Activated CD8-positive, alpha-beta memory T cell treated with anti-CD3 and anti-CD28 coated beads, Interleukin-2, amount 50 U/mL, for 1 hour (primary cell): ENCODE measurements at regions not wholly inside any gene's neighbourhood (a gene's known extent, or its start where the extent isn't known, plus 50 kb on each side); places are given as distances from the start of the nearest gene placed in this dataset.

ENCODE experiments used
- DNase-seq: peaks from one replicate; pipeline ENCODE4 v3.0.0-alpha.2; 2020; ENCODE audit errors: extremely low read depth

DNA sequence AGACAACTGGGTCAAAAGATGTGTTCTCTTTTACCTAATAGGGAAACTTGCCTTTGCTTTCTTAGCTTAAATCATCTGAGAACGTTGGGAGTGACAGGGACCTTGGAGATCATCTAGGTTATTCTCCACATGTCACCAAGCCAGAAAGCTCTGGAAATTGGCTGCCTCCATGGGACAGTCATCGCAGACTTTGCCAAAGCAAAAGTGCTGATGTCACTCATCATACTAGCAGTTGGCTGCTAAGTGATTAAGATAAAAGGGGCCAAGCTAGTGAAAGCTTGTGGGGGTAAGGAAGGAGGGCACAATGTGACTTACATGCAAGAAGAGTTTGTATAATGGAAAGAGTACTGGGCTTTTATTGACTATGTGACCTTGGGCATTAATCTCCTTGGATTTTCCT lies 198.0 kb upstream of the PFN2 start:
- no peak for DNase-seq

DNA sequence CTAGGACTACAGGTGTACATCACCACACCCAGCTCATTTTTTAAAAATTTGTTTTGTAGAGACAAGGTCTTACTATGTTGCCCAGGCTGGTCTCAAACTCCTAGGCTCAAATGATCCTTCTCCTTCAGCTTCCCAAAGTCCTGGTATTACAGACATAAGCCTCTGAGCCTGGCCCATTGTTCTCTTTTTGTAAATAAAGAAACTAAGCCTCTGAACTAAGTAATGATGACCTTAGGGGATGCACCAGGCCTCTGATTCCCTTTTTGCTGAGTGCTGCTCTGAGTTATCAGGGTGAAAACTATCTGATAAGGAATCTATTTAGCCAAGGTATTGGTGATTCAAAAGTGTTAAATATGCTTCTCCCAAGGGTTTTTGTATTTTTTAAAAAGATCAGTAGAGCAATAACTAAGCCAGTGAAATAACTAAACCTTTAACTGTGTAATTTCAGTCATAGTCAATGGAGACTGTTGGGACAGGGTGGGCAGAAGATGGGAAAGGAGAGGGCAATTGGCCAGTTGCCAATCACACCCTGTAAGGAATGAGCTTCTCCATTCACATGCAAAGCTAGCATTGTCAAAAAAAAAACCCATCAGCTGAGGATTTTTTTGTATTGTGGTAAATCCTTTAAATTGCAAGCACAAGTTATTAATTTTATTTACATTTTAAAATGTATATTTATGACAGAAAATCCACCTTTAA lies 194.8 kb upstream of the PFN2 start:
- no peak for DNase-seq

DNA sequence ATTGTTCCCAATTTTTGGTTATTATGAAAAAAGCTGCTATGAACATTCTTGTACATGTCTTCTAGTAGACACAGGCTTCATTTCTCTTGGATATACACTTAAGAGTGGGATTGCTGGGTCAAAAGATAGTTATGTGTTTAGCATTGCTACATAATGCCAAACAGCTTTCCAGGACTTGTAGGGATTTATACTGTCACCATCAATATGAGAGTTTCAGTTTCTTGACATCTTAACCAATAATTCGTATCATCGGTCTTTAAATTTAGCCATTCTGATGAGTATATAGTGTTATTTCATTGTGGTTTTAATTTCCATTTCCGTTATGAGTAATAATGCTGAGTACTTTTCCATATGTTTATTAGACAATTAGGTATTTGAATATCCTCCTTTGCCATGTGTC lies 190.3 kb upstream of the PFN2 start:
- no peak for DNase-seq

DNA sequence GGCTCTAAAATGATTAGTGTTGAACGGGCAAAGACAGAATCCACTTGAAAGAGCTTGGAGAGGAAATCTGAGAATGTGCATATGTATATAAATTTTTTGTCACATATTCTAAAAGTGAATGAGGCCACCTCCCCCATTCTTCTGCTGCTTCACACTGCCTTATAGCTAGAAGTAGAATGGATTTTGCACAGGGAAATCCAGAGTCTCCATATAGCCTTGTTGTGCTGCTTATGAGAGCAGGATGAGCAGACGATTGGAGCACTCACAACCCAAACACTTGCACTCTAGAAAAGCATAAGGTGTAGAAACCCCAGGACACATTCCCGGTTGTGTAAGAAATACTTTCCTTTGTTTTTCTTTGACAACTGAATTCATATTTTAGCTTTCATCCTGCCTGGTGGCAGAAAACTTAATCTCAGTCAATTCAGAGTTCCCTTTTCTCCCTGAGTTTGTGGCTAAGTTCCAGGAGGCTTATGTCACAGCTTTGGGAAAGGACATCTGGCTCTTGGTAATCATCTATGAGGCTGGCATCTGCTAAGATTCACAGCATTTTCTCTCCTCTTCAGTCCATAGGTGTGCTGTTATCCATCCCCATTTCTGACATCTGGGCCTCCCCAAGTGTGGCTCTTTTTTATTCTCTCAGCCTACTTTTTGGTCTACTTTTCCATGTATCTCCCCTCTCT lies 188.4 kb upstream of the PFN2 start:
- no peak for DNase-seq

DNA sequence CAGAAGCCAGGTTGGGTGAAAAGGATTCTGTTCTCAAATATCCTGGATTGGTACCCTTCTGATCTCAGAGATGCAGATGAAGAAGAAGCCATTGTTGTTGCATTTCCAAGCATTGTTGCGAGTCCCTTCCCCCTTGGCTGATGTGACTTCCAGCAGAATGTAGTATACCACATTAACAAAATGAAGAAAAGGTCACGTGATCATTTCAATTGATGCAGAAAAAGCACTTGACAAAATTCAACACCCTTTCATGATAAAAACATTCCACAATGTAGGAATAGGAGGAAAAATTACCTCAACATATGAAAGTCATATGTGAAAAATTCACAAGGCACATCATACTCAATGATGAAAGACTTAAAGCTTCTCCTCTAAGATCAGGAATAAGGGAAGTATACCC lies 181.9 kb upstream of the PFN2 start:
- no peak for DNase-seq

DNA sequence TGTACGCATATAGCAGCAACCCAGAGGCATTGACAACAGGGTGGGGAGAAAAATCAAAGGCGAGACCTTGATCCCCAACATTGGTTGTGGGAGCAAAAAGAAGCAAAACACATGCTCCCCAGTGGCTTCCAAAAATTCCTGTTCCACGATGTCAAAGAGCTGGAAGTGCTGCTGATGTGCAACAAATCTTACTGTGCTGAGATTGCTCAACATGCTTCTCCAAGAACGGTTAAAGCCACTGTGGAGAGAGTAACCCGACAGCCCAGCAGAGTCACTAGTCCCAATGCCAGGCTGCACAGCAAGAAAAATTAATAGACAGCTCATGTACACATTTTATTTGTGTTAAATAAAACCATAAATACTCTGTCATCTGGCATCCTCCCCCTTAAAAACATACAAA lies 179.9 kb upstream of the PFN2 start:
- no peak for DNase-seq

DNA sequence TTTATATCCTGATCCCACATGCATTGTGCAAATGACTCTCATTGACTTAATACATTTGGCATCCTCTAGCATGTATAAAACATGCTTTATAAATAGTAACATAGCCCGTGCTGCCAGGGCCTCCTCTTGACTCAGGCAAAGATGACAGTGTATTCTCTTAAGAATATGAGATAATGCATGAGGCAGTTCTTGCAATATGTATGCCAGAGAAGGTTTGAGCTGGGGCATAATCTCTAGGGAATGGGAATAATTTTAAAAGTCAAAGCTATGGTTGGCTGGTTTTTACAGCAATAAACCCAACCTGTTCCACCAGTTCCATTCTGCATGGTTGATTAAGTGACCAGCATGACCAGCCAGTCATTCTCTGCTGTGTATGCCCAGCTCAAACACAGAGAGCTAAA lies 179.0 kb upstream of the PFN2 start:
- DNase-seq = no peak

DNA sequence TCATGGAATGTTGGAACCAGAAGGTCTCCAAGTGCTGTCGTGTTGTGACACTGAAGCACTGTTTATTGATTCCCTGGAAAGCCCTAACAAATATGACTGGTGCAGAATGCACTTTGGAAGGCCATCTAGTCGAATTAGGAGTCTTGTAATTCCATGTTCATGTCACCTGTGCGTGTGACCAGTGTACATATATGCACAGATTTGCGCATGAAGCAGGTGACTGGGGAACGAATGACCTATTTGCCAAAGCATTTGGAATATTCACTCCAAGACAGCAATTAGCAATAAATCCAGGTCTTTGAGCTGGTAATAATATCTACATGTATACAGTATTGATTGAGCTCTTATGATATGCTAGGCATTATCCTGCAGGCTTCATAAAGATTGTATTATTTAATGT lies 177.5 kb upstream of the PFN2 start:
- DNase-seq = no peak

DNA sequence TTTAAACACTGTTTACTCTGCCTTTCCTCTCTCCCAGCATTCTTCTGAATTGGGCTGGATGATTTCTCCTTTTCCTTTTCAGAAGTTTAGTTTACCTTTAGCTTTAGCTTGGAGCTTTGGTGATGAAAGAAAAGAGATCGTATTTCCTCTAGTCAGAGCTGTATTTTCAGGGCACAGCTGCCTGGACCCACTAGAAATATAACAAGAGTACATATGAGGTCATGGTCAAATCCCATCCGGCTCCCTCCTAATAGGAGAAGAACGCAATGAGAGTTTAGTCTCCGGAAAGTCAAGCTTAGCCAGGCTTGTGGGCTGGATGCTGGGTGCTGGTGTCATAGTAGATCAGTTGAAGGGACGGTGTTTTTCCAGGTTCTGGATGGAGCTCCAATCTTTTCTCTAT lies 177.1 kb upstream of the PFN2 start:
- no peak for DNase-seq

DNA sequence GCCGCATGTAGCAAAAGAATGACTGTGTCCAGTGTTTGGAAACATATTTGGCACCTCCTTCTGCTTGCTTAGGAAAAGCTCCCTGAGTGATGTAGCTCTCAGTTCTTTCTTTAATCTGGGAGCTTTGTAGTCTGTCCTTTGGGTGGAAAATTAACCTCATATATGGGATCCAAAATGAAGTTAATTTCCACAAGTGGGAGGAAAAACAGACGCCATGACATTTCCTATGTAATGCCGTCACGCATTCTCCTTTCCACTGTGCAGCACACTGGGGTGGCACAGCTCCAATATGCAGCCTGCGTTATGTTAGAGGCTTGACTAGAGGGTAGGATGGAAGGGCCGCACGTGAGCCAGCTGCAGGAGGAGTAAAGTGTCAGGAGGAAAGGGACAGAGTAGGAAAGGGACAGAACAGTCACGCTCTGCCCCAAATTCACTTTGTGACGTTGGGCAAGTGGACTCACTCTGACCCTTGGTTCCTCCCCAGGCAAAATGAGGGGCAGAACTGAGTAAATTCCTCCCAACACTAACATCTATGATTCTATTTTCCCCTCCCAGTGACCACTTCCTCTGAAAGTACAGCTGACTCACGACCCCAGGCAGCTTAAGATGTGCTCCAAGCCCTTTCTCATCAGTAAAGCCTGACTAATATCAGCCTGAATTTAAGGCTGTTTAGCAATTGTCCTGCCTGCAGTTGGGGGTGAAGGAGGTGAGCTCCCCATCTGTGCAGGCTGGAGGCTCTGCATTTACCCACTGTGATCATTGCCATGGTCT lies 176.5 kb upstream of the PFN2 start:
- DNase-seq = no peak

DNA sequence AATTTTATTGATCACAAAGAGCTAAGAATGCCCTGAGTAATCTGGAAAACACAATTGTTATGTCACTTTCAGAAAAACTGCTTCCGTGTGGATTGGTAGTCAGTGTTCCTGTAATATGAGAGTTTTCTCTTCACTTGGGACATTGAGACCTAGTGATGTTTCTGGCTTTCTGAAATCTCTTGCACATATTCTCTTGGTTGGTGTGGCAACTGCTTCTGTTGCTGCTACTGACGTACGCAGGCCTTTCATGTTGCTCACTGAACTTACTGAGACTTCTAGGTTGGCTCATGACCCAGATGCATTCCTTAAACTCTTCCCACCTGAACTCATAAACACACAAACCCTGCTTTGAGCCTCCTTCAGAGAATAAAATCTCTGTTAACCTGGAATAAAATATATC lies 175.0 kb upstream of the PFN2 start:
- DNase-seq = no peak

DNA sequence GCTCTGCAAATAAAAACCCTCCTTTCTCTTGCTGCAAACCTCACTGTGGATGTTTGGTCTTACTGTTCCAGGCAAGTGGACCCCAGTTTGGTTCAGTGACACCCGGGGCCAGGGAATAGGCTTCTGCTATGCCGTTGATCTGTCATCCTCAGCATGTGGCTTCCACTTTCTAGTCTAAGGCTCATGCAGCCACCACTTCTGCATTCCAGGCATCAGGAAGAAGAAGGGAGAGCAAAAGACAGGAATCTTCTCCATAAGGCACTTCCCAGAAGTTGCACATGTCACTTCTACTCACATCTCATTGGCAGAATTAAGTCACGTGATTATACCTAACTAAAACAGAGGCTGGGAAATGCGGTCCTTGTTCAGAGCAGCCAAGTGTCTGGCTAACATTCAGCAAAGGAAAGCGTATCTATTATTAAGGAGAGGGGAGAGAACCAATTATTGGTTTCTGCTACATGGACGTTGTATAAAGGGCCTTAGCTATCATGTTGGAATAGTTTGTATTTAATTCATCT lies 173.6 kb upstream of the PFN2 start:
- DNase-seq = no peak

DNA sequence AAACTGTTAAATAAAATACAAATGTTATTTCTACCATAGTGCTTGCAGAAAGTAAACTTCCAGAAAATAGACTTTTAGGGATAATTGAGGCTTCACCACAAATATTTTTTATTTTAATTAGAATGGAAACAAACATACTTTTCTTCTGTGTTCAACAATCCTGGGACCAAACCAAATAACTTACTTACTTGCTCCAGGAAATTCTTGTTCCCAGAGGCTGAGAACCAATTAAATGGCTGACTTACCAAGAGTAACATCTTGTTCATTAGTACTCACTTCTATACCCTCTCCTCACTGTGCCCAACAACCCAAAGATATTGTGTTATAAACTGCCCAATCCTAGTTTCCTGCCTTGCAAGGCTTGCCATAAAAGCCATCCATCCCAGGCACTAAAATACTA lies 172.2 kb upstream of the PFN2 start:
- DNase-seq = no peak

DNA sequence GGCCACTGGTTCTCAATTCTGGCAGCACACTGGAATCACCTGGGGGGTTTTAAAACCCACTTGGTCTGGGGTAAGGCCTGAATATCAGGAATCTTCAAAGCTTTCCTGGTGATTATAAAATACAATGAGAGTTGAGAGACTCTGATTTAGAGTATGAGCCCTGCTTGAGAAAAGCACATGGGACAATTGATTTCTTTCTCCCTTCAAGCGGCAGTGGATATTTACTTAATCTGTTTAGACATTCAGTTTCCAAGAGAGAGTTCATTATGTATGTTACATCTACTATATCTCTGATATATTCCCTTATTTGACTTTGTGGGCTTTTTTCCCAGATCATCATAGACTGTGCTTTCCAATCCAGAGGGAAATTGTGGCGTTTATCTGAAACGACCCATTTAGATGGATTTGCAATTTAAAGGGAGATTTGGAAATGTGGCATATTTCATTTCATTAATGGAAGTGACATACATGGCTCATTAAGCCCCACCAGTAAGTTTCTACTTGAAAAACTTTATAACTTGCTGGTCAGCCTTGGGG lies 171.2 kb upstream of the PFN2 start:
- DNase-seq = no peak

DNA sequence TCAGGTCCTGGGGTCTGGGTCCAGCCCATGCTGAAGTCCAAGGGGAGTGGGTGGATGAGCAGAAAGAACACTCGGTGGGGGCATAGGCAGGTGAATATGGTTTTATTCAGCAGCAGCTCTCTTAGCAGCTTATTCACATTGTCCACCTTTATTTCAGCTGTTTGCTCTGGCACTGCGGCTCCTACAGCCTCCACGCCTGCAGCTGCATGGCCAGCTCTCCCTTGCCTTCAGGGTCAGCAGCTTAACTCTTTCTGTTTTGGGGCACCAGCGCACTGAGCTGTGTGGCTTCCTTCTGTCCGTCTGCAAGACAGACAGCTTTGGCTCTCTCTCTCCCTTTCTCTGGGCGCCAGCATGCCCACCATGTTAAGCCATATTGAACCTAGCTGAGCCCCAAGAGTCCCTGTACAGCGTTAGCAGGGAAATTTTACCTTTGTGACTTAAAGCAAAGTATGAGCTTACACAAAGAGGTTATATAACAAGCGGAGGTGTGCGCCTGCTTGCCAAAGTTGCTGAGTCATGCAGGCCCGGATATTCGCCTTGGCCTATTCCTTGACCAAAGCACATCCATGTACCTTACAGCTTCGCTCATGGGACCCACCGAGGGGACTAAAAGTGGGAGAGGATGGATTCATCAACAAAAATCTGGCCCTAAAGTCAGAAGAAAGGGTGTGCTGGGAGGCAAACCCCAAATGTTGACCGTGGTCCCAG lies 170.1 kb upstream of the PFN2 start:
- no peak for DNase-seq

DNA sequence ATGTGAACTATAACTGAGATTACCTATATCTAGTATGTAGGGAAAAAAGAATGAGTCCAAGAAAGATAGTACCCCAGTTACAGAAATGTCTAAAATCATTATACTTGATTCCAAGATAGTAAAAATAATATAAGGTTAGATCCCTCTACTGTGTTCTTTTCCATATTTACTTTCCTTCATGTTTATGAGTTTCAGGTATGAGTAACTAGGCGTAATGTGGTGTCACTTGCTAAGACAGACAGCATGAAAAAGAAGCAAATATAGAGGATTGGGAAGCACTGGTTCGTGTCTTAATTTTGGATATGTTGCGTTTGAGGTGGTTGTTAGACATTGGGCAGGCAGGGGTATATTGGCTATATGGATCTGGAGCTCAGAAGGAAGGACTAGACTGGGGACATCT lies 168.1 kb upstream of the PFN2 start:
- no peak for DNase-seq

DNA sequence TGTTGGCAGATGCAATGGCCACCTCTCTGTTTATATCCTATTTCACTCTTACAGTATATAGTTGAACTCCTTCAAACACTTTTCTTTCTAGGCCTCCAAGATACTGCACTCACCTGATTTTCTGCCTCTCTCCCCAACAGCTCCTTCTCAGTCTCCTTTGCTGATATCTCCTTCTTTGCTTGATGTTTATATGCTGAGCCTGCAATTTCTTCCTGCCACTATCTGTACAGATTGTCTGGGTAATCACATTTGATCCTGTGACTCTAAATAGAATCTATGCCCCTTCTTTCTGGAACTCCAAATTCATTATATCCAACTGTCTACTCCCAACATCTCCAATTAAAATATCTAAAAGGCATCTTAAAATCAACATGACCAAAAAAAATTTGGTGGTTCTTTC lies 165.5 kb upstream of the PFN2 start:
- no peak for DNase-seq

DNA sequence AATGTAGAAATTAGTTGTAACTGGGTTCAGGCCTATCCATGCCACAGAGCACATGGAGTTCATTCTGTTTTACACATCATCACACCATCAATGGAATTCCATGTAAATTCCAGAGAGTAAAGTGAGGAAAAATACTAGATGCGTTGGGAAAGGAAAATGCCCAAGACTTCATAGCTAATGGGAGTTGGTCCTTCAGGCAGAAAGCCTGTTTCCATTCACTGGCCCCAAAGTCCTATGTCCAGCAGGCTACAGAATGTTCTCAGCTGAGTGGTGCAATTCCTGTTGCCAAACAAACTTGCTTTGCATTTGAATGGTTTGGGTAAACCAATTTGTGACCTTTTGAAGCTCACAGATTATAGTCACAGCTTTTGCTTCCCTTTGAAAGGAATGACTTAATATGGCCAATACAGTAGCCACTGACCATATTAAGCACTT lies 164.6 kb upstream of the PFN2 start:
- DNase-seq = no peak

DNA sequence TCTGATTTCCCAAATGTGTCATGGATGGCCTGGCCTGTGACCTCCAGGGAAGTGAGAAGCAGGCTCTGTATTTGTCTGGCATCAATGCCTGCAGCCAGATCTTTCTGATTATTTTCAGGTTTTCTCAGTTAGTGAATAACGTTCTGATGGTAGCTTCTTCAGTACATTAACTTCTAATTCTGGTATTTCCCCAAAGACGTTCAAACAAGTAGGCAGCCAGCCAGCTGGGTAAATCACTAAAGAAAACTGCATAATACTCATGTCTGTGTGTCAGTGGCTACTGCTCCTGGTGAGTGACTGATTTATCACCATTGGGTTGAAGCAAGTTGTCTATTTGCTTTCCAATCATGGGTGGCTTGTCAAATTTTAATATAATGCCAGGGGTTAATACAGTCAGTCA lies 162.6 kb upstream of the PFN2 start:
- no peak for DNase-seq

DNA sequence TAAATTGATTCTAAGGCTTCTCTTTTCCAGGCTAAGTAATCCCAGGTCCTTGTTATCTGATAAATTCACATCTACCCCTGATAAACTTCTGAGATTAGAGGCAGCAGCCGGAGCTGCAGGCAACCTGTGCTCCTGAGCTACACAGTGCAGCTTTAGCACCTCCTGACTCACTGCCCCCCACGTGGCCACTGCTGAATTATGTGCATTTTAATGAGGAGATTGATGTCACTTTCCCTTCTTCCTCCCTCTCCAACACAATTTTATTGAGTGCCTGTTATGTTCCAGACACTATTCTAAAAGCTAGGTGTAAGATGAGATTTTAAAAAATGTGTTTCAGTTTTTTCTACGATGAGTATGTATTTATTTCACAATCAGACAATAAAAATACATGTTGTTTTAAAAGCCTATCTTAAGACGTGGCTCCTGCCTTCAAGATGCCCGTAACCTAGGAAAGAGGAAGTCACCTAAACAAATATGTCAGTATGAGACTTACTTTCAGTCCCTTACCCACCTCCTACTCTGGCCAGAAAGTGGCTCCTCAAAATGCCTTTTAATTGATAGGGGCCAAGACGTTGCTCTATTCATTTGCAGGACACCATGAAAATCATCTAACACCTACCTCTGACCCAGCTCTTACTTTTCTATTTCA lies 161.5 kb upstream of the PFN2 start:
- no peak for DNase-seq

DNA sequence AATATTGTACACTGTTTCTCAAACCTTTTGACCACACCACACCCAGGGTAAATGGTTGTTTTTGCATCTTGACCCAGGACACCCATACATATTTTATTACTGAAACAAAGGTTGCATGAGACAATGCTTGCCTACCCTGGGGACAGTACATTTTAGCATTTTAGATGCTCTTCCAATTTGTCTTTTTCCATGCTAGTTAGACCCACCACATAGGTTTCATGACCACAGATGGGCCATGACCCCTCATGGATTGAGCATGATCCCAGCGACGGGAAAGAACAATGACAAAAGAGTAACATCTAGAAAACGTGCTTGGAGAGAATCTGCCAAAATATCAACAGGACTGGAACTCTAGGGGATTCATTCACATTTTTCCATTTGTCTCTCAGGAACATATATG lies 161.0 kb upstream of the PFN2 start:
- no peak for DNase-seq
